ENCODE measurements at regions not wholly inside any gene's neighbourhood (a gene's known extent, or its start where the extent isn't known, plus 50 kb on each side); places are given as distances from the start of the nearest gene placed in this dataset.
"Not testable (repeated sequence)": the region's sequence is repeated elsewhere in the genome, so short reads cannot be mapped to it uniquely, and the experiment has no call there.

DNA sequence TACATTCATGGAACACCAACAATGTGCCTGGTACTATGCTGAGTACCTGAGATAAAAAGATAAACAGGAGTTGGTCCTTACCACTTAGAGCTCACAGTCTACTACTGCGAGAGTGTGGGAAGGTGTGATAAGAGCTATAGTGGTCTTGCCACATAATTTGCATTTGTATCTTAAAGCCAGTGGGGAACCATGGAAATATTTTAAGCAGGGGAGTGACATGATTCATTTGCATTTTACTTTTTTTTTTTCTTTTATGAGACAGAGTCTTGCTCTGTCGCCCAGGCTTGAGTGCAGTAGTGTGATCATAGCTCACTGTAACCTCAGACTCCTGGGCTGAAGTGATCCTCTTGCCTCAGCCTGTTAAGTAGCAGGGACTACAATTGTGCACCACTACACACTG is 53.6 kb downstream of the SRGAP2 start:
- not testable (repeated sequence) for DNase-seq

DNA sequence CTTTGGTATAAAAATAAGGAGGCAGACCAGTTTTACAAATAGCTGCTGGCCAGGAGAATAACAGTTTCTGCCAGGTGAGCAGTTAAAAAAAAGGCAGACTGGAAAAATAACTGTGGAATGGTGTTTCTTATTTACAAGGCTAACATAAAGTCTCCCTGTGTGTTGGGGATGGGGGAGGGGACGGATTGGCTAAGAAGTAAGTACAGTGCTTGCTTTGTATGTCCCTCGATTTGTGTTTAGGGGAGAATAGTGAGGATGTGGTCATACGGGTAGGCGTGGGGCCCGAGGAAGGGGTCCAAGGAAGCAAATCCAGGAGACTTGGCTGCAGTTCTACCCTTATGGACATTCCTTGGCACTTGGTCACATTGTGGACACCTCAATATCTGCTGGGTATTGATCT is 58.1 kb downstream of the SRGAP2 start:
- not testable (repeated sequence) for DNase-seq

DNA sequence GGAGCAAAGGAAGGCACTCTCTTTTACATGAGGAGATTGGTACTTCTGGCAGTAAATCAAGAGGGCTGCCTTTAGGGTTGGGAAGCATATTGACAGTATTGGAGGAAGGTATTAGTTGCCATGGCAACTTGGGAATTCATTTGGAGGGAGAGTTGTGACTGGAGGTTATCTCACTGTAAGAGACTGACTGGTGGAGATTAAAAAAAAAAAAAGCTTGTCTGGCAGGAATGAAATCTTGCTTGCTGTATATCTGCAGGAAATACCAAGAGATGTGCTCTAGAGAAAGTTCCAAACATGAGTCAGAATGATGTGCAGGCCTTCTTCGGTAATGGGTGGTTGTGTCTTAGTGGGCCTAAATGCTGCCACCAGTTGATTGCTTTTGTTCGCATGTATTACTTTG is 59.1 kb downstream of the SRGAP2 start:
- not testable (repeated sequence) for DNase-seq

DNA sequence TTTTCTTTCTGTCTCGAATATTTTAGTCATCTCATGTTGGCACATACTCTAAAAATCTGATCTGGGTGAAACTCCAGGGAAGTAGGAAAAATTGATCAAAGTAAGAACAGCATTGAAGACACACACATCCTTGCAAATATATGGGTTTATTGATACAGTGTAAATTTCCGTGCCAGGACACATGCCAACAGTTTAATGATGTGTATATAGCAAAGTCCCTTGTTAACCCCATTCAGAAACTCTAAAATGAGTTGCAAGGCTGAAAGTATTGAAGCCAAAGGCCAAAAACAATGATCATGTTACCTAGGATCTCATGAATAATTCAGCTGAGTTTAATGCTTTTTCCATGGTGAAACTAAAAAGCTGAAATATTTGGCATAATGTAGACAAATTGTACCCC is 61.6 kb downstream of the SRGAP2 start:
- not testable (repeated sequence) for DNase-seq

DNA sequence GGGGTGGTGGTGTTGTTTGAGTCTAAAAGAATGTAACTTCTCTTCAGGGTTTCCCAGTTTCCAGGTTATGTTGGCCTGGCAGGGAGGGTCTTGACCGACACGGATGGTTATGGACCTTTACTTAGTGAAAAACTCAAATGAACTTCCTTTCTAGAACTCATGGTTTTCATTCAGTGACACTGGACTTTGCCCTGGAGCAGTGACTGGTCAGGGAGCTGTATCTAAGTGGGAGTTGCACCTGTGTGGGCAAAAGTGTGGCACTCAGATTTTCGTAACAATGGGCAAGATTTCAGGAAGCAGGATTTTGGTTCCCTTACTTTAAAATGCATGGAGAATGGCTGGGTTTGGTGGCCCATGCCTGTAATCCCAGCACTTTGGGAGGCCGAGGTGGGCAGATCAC is 67.8 kb downstream of the SRGAP2 start:
- not testable (repeated sequence) for DNase-seq

DNA sequence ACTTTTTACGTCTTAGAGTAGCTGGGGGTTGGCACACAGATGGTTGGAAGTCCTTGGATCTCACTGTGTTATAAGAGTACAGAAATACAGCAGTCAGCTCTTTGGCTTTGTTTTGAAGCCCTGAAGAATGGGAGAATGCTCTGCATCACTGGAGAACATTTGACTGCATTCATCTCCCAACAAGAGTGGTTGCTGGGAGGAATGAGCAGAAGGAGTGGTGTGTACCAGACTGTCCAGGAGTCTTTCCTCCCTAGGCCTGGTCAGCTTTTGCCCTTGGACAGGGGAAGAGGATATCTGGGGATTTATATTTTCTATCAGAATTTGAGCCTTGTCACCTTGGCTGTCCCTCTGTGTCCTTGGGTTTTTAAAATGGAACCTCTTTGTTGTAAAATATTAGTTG is 69.8 kb downstream of the SRGAP2 start:
- DNase-seq, result not testable (repeated sequence)

DNA sequence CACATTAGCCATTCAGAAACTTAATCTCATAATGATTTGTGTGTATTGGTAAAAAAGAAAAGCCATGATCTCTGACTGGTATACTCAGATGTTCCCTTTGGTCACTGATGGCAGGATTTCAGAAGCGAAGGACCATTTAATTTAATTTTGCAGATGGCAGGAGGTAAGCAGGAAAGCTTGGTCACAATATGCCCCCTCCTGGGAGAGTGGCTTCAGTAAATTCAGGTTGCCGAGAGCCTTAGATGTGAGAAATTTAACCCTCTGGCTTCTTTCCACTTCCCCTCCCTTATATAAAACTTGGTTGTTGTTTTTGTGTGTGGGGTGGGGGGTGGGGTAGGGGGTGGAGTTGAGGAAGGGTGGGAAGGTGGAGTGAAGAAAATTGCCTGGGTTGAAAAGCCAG is 72.8 kb downstream of the SRGAP2 start:
- DNase-seq, result not testable (repeated sequence)

DNA sequence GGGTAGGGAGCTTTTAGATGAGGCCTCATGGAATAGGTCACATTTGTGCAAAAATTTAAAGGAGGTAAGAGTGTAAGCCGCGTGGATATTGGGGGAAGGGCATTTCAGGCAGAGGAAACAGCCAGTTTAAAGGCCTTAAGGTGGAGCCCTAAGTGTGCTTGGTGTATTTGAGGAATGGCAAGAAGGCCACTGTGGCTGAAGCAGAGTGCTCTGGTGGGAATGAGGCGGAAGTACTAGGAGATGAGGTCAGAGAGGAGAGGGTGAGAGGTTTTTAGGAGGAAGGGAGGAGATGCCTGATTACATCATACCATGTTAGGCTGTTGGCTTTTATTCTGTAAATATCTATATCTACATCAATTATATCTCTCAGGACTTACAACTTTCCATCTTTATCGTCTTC is 75.3 kb downstream of the SRGAP2 start:
- peak; percentile 2 to 43 (median 37) for DNase-seq

DNA sequence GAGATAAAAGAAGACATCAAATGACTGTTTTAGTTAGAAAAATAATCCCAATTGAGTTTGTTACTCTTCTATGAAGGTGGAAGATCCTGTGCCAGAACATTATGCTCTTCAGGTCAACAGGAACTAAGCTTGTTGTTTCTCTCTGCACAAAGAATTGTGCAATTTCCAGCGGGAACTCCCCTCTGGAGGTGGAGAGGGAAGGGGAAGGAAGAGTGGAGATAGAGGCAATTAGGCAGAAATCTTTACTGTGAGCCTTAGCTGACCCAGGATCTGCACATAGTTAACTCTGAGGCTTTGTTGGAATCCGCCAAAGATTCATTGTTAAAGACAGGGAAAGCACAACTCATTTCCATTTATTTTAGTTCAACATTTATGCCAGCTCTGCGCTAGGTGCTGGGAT is 77.3 kb downstream of the SRGAP2 start:
- not testable (repeated sequence) for DNase-seq

DNA sequence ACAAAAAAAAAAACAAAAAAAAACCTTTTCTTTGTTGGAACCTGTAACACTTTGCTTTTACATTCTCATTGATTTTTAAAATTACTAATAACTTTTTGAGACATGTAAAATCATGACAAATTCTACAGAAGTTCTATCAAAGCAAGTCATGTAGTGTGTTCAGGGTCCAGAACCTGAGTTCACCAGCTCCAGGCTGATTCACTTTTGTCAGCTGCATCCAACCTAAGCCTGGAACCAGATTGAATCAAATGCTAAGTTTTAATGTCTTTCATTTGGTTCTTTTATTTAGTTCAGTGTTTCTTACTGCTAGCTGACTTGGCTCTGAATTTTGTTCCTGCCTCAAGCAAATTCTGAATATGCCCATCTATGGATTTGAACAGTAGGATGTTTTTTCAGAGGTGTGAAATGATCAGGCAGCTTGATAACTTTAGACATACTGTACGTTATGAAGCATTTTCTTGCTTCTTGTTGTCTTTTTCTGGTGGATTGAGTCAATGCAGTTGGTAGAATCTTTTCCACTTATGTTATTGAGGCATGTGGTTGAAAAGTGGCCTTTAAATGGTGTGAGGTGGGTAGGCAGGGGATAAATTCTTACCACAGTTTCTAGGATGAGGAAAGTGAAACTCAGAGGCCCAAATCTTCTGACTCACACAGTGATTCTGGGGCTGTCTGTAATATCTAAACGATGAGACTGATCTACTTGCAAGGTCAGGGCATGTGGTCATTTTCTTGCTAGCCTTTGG is 78.7 kb downstream of the SRGAP2 start:
- not testable (repeated sequence) for DNase-seq

DNA sequence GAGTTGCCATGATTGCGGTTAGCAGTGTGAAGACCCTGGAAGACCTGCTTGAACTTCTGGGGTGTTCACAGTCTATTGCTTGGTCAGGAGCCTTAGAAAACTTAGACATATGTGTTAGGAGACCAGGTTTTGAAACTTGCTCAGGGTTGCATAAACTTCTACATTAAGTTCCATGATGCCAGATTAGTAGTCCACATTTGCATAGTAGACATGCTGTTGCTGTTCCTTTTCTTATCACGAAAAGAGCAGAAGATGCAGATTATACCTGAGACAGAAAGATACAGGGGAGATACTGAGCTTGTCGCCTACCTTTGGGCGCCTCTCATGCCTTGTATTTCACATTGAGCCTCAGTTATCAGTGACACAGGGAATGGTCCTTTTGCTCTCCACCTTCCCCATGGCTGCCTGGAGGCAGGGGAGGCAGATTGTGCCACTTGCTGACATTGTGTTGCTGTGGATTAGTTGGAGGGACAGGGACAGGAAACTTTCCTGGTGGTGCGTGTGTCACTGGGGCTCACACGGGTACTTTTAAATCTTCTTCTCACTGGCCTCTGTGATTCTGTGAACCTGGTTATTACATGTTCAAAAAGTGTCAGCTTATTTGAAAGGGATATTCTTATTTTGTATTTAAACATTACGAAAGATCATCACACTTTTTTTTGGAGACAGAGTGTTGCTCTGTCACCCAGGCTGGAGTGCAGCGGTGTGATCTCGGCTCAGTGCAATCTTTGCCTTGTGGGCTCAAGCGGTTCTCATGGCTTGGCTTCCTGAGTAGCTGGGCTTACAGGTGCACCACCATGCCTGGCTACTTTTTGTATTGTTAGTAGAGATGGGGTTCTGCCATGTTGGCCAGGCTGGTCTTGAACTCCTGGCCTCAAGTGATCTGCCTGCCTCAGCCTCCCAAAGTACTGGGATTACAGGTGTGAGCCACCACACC is 82.0 kb downstream of the SRGAP2 start:
- not testable (repeated sequence) for DNase-seq

DNA sequence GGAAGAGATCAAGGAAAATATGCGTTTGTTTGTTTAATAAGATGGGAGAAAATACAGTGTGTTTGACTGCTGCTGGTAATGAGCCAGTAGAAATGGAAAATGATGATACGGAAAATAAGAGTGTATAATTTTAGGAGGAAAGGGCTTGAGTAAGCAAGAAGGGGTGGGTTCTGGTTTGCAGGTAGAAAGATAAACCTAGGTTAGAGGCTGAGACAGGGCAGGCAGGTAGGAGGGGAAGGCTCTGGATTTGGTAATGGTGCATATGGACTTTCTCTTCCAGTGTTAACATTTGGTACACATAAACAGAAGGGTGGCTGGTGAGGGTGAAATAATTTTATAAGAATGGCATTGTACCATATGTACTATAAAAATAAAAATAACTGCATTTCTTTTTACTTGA is 84.4 kb downstream of the SRGAP2 start:
- DNase-seq, result not testable (repeated sequence)

DNA sequence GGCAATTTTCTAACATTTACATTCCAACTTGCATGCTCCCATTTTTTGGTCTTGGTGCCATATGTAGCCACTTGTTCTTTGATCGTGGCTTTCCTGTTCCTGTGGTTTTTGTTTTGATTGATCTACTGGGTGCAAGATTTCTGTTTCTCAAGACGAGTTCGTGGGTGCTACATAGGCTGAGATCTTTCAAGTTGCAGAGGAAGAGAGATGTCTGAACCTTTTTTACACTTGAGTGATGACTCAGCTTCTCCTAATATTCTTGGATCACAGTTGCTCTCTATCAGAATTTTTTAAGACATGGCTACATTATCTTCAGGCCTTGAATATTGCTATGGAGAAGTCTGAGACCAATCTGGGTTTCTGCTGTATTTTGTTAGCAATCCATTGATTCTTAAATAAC is 85.1 kb downstream of the SRGAP2 start:
- DNase-seq, result not testable (repeated sequence)

DNA sequence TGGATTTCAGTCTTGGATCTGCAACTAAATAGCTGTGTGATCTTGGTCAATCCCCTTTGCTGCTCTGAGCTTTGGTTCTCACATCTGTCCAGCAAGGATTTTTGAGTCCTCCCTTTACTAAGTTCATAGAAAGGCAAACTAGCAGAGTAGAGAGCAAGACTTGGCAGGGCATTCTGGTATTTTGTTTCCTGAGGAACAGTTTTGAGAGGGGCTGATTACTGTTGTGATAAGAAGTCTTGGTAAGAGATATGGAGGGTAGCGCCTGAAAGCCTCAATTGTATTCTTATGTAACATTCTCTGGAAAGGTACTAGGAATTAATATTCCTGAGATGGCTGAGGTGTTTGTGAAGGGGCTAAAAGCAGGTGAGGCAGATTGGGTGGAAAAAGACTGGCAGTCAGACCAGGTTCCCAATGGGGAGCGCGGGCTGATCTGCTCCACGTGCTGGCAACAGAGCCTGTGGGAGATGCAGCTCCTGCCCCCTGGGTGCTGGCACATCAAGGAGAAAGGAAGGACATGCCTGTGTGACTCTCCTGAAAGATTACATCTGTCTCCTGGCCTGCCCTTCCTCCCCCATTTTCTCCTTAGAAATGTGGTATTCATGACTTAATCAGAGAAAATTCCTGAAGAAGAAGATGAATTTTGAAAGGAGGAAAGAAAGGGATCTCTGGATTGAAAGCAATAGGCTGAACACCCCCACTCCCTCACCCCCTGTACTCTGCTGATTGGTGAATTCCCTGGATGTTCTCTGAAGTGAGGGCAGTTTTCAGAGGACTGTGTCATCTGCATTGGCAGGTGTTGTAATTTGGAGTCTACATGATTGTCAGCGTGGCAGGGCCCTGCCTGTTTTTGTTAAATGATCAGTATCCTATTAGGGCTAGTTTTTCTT is 94.0 kb downstream of the SRGAP2 start:
- not testable (repeated sequence) for DNase-seq

DNA sequence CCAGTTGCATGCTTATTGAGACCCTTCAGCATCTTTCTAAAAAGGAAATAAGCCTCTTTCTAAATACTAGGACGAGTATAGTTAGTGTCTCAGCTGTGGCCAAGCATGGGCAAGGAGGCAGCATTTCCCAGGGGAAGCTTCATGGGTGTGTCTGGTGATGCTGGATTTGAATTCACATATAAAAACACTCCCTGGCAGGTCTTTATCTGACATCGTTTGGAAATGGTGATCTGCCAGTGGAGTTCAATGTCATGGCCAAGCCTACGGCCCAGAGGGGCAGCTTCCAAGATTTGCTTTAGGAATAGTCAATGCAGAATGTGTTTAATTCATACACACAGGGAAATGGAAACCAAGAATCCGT is 94.7 kb downstream of the SRGAP2 start:
- DNase-seq, result not testable (repeated sequence)

DNA sequence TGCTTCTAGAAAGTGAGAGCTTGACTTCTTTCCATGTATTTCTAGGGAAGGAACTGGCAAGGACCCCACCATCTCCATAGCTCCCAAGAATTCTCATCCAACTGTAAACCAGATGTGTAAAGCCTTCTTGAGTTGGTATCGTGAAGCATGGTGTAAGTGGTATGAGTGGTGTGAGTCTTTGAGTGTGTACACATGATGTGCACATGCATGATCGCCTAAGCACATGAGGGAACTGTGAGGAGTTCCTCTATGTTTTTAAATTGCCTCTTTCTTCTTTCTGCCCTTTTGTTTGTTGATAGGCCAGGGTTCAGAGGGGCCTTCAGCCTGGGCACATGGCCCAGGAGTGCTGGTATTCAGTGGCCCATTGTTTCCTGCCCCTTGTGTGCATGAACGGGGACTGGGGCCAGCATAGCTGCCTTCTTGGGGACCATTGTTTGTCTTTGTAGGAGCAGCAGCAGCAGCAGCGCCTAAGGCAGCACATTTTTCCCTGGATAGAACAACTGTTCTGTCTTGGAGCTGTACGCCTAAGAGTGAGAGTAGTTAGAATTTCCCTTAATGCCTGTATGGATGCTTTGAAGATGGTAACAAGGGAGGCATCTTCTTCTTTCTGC is 95.9 kb downstream of the SRGAP2 start:
- not testable (repeated sequence) for DNase-seq

DNA sequence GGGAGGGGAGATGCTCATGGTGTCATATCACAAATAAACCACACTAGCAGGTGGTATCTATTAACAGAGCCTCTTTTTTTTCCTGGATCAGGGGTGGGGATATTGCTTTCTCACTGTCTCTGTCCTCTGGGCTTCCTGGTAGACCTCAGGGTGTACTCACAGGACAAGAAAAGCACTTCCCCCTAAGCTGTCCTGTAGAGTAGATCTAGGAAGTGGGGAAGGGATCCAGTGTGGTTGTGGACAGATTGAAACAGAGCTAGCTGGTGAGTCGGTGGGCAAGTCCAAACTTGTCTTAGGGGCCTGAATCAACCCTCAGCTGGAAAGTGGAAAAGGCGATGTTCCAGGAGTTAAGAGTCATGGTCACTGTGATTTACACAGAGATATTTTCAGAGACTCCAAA is 96.6 kb downstream of the SRGAP2 start:
- not testable (repeated sequence) for DNase-seq

DNA sequence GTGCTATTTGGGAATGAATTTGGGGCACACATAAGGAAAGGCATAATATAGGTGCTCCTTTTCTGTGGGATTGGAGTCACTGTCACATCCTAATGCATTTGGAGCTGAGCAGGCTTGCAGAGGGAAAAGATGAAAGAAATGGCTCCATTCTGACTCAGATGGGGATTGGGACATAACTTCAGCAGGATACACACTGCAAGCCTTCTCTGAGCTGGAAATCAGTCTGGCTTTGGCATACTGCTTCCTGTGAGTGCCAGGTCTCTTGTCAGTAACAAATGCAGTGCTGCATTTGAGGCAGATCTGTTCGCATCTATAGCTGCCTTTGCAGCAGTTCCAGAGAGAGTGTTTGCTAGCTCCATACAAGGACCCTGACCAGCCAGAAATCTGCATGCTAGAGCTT is 98.7 kb downstream of the SRGAP2 start:
- not testable (repeated sequence) for DNase-seq

DNA sequence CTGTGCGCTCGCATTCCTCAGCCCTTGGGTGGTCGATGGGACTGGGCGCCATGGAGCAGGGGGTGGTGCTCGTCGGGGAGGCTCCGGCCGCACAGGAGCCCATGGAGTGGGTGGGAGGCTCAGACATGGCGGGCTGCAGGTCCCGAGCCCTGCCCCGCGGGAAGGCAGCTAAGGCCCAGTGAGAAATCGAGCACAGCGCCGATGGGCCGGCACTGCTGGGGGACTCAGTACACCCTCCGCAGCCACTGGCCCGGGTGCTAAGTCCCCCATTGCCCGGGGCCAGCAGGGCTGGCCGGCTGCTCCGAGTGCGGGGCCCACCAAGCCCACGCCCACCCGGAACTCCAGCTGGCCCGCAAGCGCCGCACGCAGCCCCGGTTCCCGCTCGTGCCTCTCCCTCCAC is 104.1 kb downstream of the SRGAP2 start:
- DNase-seq, result not testable (repeated sequence)

DNA sequence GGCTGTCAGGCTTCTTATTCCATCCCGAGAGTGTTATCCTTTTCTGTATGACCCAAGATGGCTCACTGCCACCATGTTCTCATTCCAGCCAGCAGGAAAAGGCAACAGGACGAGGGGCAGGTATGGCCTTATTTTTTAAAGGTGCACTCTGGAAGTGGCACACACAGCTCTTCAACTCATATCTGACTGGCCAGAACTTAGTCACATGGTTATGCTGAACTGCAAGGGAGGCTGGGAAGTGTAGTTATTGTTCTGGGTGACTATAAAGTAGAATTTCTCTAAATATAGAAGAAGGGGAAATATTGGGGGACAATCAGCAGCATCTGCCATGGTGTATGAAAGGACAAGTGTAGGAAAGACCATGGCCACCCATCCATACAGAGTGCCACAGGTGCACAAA is 107.6 kb downstream of the SRGAP2 start:
- not testable (repeated sequence) for DNase-seq

DNA sequence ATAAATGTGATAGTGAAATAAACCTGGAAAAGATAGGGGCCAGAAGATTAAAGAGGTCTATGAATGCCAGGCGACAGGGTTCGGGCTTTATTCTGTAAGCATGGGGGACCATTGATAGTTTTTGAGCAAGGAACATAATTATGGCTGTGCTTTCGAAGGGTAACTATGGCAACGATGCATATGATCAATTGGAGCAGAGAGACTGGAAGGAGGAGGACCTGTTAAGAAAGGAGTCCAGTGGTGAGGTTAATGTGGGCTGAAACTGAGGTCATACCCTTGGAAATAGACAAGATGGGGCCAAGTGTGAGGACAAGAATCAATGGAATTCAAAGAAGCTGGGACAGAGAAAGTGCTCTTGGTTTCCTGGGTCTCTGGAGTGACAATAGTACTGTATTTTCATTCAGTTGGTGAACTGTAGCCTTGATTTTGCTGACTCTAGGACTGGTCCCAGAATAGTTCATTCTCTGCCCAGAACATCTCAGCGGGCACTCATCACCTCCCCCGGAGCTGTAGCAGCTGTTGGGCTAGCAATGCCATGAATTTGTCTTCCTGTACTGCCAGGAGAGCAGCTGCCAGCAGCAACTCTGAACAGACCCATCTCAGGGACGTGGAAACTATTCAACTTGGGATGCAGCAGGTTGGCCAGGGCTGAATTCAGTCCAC is 108.4 kb downstream of the SRGAP2 start:
- not testable (repeated sequence) for DNase-seq

DNA sequence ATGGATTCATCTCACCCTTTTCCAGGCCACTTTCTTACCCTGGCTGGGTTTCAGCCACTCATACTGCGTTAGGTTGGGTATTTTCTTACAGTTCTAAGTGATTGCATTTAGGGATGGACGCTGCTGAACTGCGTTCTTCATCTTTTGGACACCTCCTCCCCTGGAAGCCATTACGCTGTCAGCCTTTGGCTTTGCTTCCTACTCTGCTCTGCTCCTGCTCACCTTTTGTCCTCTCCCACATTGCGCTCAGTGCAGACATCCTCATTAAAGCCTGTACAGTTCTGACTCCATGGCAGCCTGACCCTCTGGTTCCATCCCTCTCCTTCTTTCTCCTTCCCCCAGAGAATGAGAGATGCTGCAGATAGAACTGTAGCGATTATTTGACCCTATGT is 108.9 kb downstream of the SRGAP2 start:
- not testable (repeated sequence) for DNase-seq
